Urinary bladder (tissue), 3 donors: ENCODE measurements at regions not wholly inside any gene's neighbourhood (a gene's known extent, or its start where the extent isn't known, plus 50 kb on each side); places are given as distances from the start of the nearest gene placed in this dataset.
"Not testable (repeated sequence)": the region's sequence is repeated elsewhere in the genome, so short reads cannot be mapped to it uniquely, and the experiment has no call there.

ENCODE experiments used
- DNase-seq: peaks from one replicate; pipeline ENCODE4 v3.0.0-alpha.2; 2015; ENCODE audit errors: extremely low spot score
- H3K27ac ChIP-seq: one replicate; pipeline ENCODE4 v1.5.1; 2013; ENCODE audit warnings: low read depth, mild to moderate bottlenecking, moderate library complexity
- H3K36me3 ChIP-seq: one replicate; pipeline ENCODE4 v1.6.1; 2013; ENCODE audit warnings: mild to moderate bottlenecking, moderate library complexity; ENCODE audit not compliant: insufficient read depth
- H3K4me1 ChIP-seq: one replicate; pipeline ENCODE4 v1.6.1; 2013; ENCODE audit warnings: mild to moderate bottlenecking, moderate library complexity; ENCODE audit not compliant: insufficient read depth
- H3K4me3 ChIP-seq: one replicate; pipeline ENCODE4 v1.5.1; 2013; ENCODE audit warnings: low read depth, low read length
- WGBS: extraction: QIAGEN DNeasy Blood & Tissue Kit; methylation state at CpG from one replicate; pipeline ENCODE4 v1.1.7; 2013; 5-methylcytosine and 5-hydroxymethylcytosine counted together
- donor health status: healthy with polysubstance abuse.
- donor health status: healthy.

GRCh38 chr1:165114022-165114888, 242.3 kb downstream of the LMX1A start:
- DNase-seq = no peak
- no peaks in the 10 kb centered on the region for H3K4me1 ChIP-seq
- H3K4me3 ChIP-seq = no peak overlapping the region
- no peak overlapping the region for H3K27ac ChIP-seq
- no peaks in the 10 kb centered on the region for H3K36me3 ChIP-seq
- 21% methylated on average over 14 of the region's 14 CpGs for WGBS

GRCh38 chr1:165112260-165112659, 244.3 kb downstream of the LMX1A start:
- DNase-seq = no peak
- H3K4me3 ChIP-seq = no peak overlapping the region
- H3K4me1 ChIP-seq = no peaks in the 10 kb centered on the region
- whole genome bisulfite sequencing = 69% methylated on average over 7 of the region's 7 CpGs
- no peaks in the 10 kb centered on the region for H3K36me3 ChIP-seq
- H3K27ac ChIP-seq = no peak overlapping the region

GRCh38 chr1:165109013-165109412, 247.5 kb downstream of the LMX1A start:
- no peak for DNase-seq
- no peak overlapping the region for H3K4me3 ChIP-seq
- 61% methylated on average over 4 of the region's 4 CpGs for WGBS
- no peaks in the 10 kb centered on the region for H3K4me1 ChIP-seq
- H3K36me3 ChIP-seq = no peaks in the 10 kb centered on the region
- no peak overlapping the region for H3K27ac ChIP-seq

- WGBS = 64% methylated on average over 7 of the region's 7 CpGs
- H3K27ac ChIP-seq, DNase-seq, H3K36me3 ChIP-seq, H3K4me1 ChIP-seq, H3K4me3 ChIP-seq: not testable (repeated sequence)
Measured at GRCh38 chr1:165092542-165093162, 263.9 kb downstream of the LMX1A start.

GRCh38 chr1:165080253-165080896, 276.1 kb downstream of the LMX1A start:
- Histone ChIP-seq H3K4me3 (no peak overlapping the region), H3K4me1 (no peaks in the 10 kb centered on the region), H3K36me3 (no peaks in the 10 kb centered on the region), H3K27ac (no peak overlapping the region)
- no peak for DNase-seq
- 58% methylated on average over 4 of the region's 4 CpGs for WGBS

- H3K4me1 ChIP-seq = no peaks in the 10 kb centered on the region
- DNase-seq = no peak
- no peaks in the 10 kb centered on the region for H3K36me3 ChIP-seq
- H3K27ac ChIP-seq = no peak overlapping the region
- no peak overlapping the region for H3K4me3 ChIP-seq
Measured at GRCh38 chr1:165078391-165078790, 278.1 kb downstream of the LMX1A start.

GRCh38 chr1:165075725-165076370, 280.7 kb downstream of the LMX1A start:
- 65% methylated on average over 6 of the region's 6 CpGs for WGBS
- Histone ChIP-seq H3K4me1 (no peaks in the 10 kb centered on the region), H3K27ac (no peak overlapping the region), H3K36me3 (no peaks in the 10 kb centered on the region), H3K4me3 (no peak overlapping the region)
- no peak for DNase-seq

GRCh38 chr1:165073185-165074007, 283.1 kb downstream of the LMX1A start:
- Histone ChIP-seq H3K4me3 (no peak overlapping the region), H3K36me3 (no peaks in the 10 kb centered on the region), H3K4me1 (no peaks in the 10 kb centered on the region), H3K27ac (no peak overlapping the region)
- 33% methylated on average over 7 of the region's 7 CpGs for WGBS
- no peak for DNase-seq

- no peaks in the 10 kb centered on the region for H3K36me3 ChIP-seq
- 97% methylated on average over 4 of the region's 4 CpGs for WGBS
- no peaks in the 10 kb centered on the region for H3K4me1 ChIP-seq
- DNase-seq = no peak
- H3K4me3 ChIP-seq = no peak overlapping the region
- no peak overlapping the region for H3K27ac ChIP-seq
Measured at GRCh38 chr1:165070675-165071074, 285.8 kb downstream of the LMX1A start.

GRCh38 chr1:165069829-165070228, 286.7 kb downstream of the LMX1A start:
- no peak for DNase-seq
- no peaks in the 10 kb centered on the region for H3K4me1 ChIP-seq
- no peak overlapping the region for H3K4me3 ChIP-seq
- 27% methylated on average over 1 of the region's 1 CpG for WGBS
- no peaks in the 10 kb centered on the region for H3K36me3 ChIP-seq
- H3K27ac ChIP-seq = no peak overlapping the region

- H3K4me1 ChIP-seq = no peaks in the 10 kb centered on the region
Measured at GRCh38 chr1:165068741-165069140, 287.8 kb downstream of the LMX1A start.

GRCh38 chr1:165067829-165068228, 288.7 kb downstream of the LMX1A start:
- Histone ChIP-seq H3K4me1 (no peaks in the 10 kb centered on the region), H3K27ac (no peak overlapping the region), H3K36me3 (no peaks in the 10 kb centered on the region), H3K4me3 (no peak overlapping the region)
- 79% methylated on average over 2 of the region's 2 CpGs for WGBS
- DNase-seq = no peak

More at GRCh38 chr1:165068741-165069140, 287.8 kb downstream of the LMX1A start:
- Histone ChIP-seq H3K36me3 (no peaks in the 10 kb centered on the region), H3K4me3 (no peak overlapping the region), H3K27ac (no peak overlapping the region)
- 76% methylated on average over 5 of the region's 5 CpGs for WGBS
- no peak for DNase-seq
